CD4-positive, alpha-beta T cell treated with Interferon alpha-2 for 1 hour (primary cell): ENCODE measurements at regions not wholly inside any gene's neighbourhood (a gene's known extent, or its start where the extent isn't known, plus 50 kb on each side); places are given as distances from the start of the nearest gene placed in this dataset.

ENCODE experiments used
- DNase-seq, 2 donors: peaks; one replicate each; pipeline ENCODE4 v3.0.0-alpha.2; 2020 to 2022

- no peak for DNase-seq
Measured at GRCh38 chr20:11324990-11325389, 592.7 kb upstream of the BTBD3 start.

GRCh38 chr20:11328839-11329238 is 588.9 kb upstream of the BTBD3 start:
- no peak for DNase-seq

GRCh38 chr20:11329271-11329670 is 588.4 kb upstream of the BTBD3 start:
- DNase-seq = no peak

GRCh38 chr20:11331096-11331495 is 586.6 kb upstream of the BTBD3 start:
- no peak for DNase-seq

GRCh38 chr20:11332381-11332780 is 585.3 kb upstream of the BTBD3 start:
- no peak for DNase-seq

- DNase-seq = no peak
Measured at GRCh38 chr20:11333634-11334033, 584.1 kb upstream of the BTBD3 start.

- DNase-seq = no peak
Measured at GRCh38 chr20:11337361-11338130, 580.1 kb upstream of the BTBD3 start.

- no peak for DNase-seq
Measured at GRCh38 chr20:11338496-11339306, 579.0 kb upstream of the BTBD3 start.

GRCh38 chr20:11344939-11345338 is 572.8 kb upstream of the BTBD3 start:
- DNase-seq = no peak

GRCh38 chr20:11347738-11348137 is 570.0 kb upstream of the BTBD3 start:
- DNase-seq = no peak

GRCh38 chr20:11350126-11351005 is 567.3 kb upstream of the BTBD3 start:
- no peak for DNase-seq

- no peak for DNase-seq
Measured at GRCh38 chr20:11352041-11352440, 565.7 kb upstream of the BTBD3 start.

GRCh38 chr20:11354846-11355245 is 562.8 kb upstream of the BTBD3 start:
- DNase-seq = no peak

GRCh38 chr20:11355345-11355744 is 562.3 kb upstream of the BTBD3 start:
- DNase-seq = no peak

GRCh38 chr20:11356061-11356460 is 561.6 kb upstream of the BTBD3 start:
- DNase-seq = no peak

- DNase-seq = no peak
Measured at GRCh38 chr20:11362450-11362849, 555.2 kb upstream of the BTBD3 start.

GRCh38 chr20:11364736-11365135 is 553.0 kb upstream of the BTBD3 start:
- DNase-seq = no peak

GRCh38 chr20:11366660-11367059 is 551.0 kb upstream of the BTBD3 start:
- no peak for DNase-seq

- no peak for DNase-seq
Measured at GRCh38 chr20:11368499-11368898, 549.2 kb upstream of the BTBD3 start.

GRCh38 chr20:11368965-11369711 is 548.6 kb upstream of the BTBD3 start:
- no peak for DNase-seq

GRCh38 chr20:11371831-11372230 is 545.9 kb upstream of the BTBD3 start:
- DNase-seq = no peak
